ENCODE measurements at regions not wholly inside any gene's neighbourhood (a gene's known extent, or its start where the extent isn't known, plus 50 kb on each side); places are given as distances from the start of the nearest gene placed in this dataset.
"Not testable (repeated sequence)": the region's sequence is repeated elsewhere in the genome, so short reads cannot be mapped to it uniquely, and the experiment has no call there.

DNA sequence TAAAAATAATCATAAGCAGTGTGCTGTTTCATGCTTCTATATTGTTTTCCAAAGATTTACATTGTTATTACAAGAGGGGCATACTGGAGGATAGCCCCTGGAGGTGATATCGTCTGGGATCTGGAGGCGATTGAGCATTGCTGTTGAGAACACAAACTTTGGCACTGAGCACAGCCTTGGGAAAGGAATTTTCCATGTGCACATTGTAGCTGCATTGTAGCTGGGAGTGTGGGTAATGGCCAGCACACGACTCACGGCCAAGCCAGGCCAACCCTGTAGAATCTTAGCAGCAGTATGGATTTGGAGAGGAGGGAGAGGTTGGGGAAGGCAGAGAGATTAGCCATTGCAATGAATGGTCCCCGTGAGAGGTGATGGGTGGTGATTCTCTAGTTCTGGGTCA, 121.9 kb downstream of the SMIM20 start:
- no peak for DNase-seq (ENCODE audit: low read depth, low spot score)
- no peak overlapping the region for H3K27ac ChIP-seq

GRCh38 chr4:26039639-26040359, 125.8 kb downstream of the SMIM20 start:
- no peak overlapping the region for H3K27ac ChIP-seq
- DNase-seq (ENCODE audit: low read depth, low spot score): no peak

DNA sequence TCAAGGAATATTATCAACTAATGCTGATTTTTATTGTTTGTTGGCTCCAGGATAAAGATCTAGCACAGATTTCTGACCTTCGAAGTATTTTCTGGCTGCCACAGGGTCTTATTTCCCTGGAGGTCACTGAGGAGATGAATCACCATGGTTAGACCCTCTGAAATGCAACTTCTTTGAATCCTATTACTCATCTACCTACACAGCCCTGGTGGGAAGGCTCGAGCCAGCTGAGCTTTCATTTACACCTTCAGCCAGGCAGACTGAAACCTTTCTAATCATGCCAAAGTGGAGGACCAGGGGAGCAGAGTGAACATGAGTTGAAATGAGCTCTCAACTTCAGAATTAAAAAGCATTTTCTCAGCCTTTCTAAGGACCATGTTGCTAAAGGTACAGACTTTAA, 130.5 kb downstream of the SMIM20 start:
- no peak overlapping the region for H3K27ac ChIP-seq
- DNase-seq (ENCODE audit: low read depth, low spot score): no peak

DNA sequence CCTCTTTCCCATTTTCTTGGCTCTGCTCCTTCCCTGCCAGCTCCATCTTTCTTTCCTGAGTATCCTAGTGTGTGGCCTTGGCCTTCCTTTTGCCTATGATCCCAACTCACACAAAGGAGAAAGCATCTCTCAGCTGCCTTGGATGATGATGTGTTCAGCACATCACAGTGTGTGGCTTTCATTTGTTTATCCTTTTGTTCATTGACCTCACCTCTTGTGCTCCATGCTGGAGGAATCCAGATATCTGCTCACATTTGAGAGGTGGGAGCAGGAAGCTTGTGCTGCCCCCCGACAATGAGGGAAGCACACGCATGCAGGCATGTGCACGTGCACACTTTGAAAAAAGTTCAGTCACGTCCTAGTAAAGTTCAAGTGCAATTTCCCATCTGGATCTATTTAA, 131.0 kb downstream of the SMIM20 start:
- DNase-seq (ENCODE audit: low read depth, low spot score): no peak
- no peak overlapping the region for H3K27ac ChIP-seq

DNA sequence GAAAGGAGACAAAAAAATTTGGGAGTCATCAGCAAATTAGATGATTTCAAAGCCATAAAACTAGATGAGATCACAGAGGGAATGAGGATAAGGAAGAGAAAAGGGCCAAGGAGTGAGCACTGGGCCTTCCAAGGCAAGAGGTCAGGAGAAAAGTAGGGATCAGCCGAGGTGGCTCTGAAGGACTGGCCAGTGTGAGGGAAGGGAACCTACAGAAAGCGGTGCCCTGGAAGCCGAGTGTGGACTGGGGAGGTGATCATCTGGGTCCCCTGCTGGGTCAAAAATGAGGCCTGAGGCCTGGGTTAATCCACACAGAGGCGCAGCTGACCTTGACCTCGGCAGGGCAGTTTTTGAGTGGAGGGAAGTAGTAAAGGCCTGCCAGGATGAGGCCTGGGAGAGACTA, 133.8 kb downstream of the SMIM20 start:
- DNase-seq (ENCODE audit: low read depth, low spot score): no peak
- H3K27ac ChIP-seq: no peak overlapping the region

- no peak for DNase-seq (ENCODE audit: low read depth, low spot score)
- H3K27ac ChIP-seq: peak overlapping the region; percentile 43
Observed at GRCh38 chr4:26048378-26048882, 134.4 kb downstream of the SMIM20 start.

- peak overlapping the region; percentile 43 for H3K27ac ChIP-seq
Observed at GRCh38 chr4:26048950-26049349, 134.9 kb downstream of the SMIM20 start.

DNA sequence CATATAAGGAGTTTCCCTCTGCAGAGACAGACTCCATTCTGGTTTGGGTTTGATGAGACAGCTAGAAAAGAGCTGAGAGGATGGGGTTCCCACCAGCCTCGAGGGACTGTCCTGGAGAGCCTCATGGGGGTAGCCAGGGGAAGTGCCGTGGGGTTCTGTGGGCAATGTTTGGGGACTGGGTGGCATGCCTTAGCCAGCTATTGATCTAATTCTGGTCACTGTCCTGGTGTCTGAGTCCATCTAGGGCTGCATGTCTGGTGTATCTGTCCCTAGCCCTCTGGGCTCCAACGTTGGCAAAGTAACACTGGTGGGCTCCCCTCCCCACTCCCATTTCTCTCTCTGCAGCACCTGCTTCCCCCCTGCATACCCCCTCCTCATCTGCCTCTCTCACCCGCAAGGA, 135.4 kb downstream of the SMIM20 start:
- no peak for DNase-seq (ENCODE audit: low read depth, low spot score)
- no peak overlapping the region for H3K27ac ChIP-seq

More at GRCh38 chr4:26048950-26049349, 134.9 kb downstream of the SMIM20 start:
- DNase-seq (ENCODE audit: low read depth, low spot score): no peak

GRCh38 chr4:26050212-26050643, 136.2 kb downstream of the SMIM20 start:
- DNase-seq (ENCODE audit: low read depth, low spot score): no peak
- no peak overlapping the region for H3K27ac ChIP-seq

- no peak for DNase-seq (ENCODE audit: low read depth, low spot score)
- no peak overlapping the region for H3K27ac ChIP-seq
Observed at GRCh38 chr4:26050671-26051070, 136.7 kb downstream of the SMIM20 start.

DNA sequence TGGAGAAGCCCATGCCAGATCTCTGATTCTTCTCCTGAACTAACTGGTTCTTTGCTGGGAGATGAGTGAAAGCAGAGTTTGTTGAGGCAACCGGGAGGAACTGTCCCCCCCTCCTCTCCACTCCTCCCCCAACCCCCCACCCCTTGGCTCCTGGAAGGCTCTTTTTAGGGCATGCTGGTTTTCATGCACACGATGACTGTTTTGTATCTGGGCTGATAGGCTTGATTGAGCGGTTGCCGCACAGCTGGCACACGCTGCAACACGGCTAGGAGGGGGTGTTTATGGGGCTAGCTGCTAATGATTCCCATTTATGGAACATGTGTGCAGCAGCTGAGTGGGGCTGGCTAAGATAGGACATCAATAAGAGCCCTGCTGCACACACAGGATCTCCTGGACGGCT, 137.2 kb downstream of the SMIM20 start:
- DNase-seq (ENCODE audit: low read depth, low spot score): no peak
- H3K27ac ChIP-seq: no peak overlapping the region

- no peak for DNase-seq (ENCODE audit: low read depth, low spot score)
Observed at GRCh38 chr4:26052663-26053541, 138.9 kb downstream of the SMIM20 start.

GRCh38 chr4:26053761-26054160, 139.7 kb downstream of the SMIM20 start:
- no peak for DNase-seq (ENCODE audit: low read depth, low spot score)
- H3K27ac ChIP-seq: no peak overlapping the region

More at GRCh38 chr4:26052663-26053541, 138.9 kb downstream of the SMIM20 start:
- no peak overlapping the region for H3K27ac ChIP-seq

DNA sequence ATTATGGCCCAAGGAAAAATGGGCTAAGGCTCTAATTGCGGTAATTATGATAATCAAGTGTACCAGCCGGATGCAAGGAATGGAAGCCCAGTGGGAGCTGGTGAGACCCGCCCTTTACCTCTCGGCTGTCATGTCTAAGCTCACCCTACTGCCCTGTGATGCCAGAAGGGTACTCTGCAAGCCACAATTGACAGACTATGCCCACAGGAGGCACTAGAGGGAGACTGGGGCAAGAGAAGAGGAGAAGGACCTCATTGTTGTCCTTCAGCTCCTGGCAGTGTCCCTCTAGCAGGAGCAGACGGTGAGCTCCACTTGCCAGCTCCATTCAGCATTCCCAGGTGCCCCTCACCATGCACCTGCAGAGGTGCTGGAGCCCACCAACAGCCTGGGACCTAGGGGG, 141.8 kb downstream of the SMIM20 start:
- DNase-seq (ENCODE audit: low read depth, low spot score): no peak
- no peak overlapping the region for H3K27ac ChIP-seq

DNA sequence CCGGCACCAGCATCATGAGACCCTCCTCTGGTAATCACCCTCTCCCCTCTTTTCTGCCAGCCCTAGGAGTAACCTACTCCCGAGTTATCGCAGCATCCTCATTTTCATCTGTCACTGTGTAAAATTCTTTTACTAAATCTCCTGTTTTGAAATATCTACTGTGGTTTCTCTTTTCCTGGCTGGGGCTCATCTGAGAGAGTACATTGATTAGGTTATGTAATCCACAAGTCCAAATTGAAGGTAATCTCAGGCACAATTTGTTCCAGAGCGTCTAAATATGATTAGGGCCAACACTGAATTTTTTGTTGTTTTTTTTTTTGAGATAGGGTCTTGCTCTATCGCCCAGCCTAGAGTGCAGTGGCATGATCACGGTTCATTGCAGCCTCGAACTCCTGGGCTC, 142.4 kb downstream of the SMIM20 start:
- no peak for DNase-seq (ENCODE audit: low read depth, low spot score)
- H3K27ac ChIP-seq: no peak overlapping the region

- H3K27ac ChIP-seq; DNase-seq (ENCODE audit: low read depth, low spot score): not testable (repeated sequence)
Observed at GRCh38 chr4:26057839-26058238, 143.8 kb downstream of the SMIM20 start.

GRCh38 chr4:26058537-26058936, 144.5 kb downstream of the SMIM20 start:
- H3K27ac ChIP-seq: no peak overlapping the region
- DNase-seq (ENCODE audit: low read depth, low spot score): peak; percentile 63

DNA sequence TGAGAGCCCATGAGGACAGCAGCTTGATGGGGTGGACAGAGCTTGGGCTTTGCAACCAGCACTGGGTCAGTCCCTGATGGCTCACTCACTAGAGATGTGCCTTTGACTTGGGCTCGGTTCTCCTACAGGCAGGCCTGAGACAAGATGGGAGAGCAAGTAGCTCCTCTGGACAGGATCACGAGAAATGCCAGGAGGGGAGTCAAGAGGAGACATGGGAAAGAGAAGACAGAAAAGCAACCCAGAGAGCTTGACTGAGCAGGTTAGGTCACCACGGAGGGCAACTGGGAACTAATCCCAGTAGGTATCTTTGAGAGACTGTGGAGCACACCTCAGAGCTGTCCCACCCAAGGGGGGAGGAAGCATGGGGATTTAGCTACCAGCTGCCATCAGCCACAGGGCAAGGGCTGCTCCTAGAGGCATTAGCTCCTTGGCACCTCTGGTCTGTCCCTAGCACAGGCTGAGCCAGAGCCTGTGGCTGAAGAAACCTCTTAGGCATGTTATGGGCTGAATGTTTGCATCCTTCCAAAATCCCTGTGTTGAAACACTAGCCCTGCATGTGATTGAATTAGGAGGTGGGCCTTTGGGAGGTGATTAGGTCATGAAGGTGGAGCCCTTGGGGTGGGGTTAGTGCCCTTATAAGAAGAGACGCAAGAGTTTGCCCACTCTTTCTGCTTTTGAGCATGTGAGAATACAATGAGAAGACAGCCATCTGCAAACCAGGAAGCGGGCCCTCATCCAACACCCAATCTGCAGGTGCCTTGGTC, 145.6 kb downstream of the SMIM20 start:
- no peak for DNase-seq (ENCODE audit: low read depth, low spot score)
- no peak overlapping the region for H3K27ac ChIP-seq

- no peak overlapping the region for H3K27ac ChIP-seq
- no peak for DNase-seq (ENCODE audit: low read depth, low spot score)
Observed at GRCh38 chr4:26060286-26060685, 146.3 kb downstream of the SMIM20 start.

DNA sequence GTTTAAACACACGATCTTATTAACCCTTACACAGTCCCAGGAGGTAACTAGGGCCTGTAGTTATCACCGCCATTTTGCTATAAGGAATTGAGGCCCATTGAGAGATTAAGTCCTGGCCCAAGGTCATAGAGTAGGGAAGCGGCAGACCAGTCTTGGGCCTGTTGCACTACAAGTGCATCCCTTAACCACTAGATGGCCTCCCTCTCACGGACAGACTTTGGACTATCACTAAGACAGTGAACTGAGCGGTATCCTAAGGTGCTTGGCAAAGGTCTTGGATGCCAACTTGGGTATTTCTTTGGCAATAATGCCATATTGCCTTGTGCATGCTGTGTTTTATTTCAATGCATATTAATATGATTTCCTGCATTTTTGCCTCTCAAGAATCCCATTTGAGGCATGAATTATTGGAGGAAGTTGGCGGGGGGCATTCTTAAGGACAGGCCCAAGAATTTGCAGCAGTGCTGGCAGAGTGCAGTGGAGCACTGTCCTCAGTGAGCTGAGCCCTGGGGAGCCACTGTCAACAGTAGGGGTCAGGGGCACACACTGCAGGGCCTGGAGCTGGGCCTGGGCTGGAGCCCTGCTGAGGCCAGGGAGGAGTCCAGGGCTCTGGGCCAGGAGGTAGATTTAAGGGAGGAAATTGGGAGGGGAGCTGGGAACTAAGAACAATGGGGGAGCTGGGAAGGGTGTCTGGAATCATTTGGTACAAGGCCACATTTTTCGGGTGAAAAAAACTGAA, 147.4 kb downstream of the SMIM20 start:
- no peak overlapping the region for H3K27ac ChIP-seq
- DNase-seq (ENCODE audit: low read depth, low spot score): no peak

All from epithelial cell of prostate (primary cell).